Myocyte (in vitro differentiated cells): ENCODE measurements at regions not wholly inside any gene's neighbourhood (a gene's known extent, or its start where the extent isn't known, plus 50 kb on each side); places are given as distances from the start of the nearest gene placed in this dataset.

Source experiments
- DNase-seq: peaks from one replicate; pipeline ENCODE4 v3.0.0-alpha.2; 2012; ENCODE audit warnings: low read depth

GRCh38 chr20:55784036-55784435 lies 221.3 kb downstream of the CBLN4 start:
- DNase-seq = no peak

- DNase-seq = no peak
These were observed 221.9 kb downstream of the CBLN4 start for GRCh38 chr20:55783381-55783780.

- DNase-seq = no peak
These were observed 222.4 kb downstream of the CBLN4 start for GRCh38 chr20:55782912-55783253.

- no peak for DNase-seq
These were observed 223.0 kb downstream of the CBLN4 start for GRCh38 chr20:55782224-55782911.

GRCh38 chr20:55778796-55779195 lies 226.5 kb downstream of the CBLN4 start:
- no peak for DNase-seq

GRCh38 chr20:55777641-55778040 lies 227.7 kb downstream of the CBLN4 start:
- DNase-seq = no peak

- no peak for DNase-seq
These were observed 229.1 kb downstream of the CBLN4 start for GRCh38 chr20:55776176-55776575.

GRCh38 chr20:55774628-55775027 lies 230.7 kb downstream of the CBLN4 start:
- DNase-seq = no peak

GRCh38 chr20:55761797-55762196 lies 243.5 kb downstream of the CBLN4 start:
- DNase-seq = no peak

GRCh38 chr20:55761100-55761499 lies 244.2 kb downstream of the CBLN4 start:
- DNase-seq = no peak

GRCh38 chr20:55760586-55760985 lies 244.7 kb downstream of the CBLN4 start:
- no peak for DNase-seq

GRCh38 chr20:55755861-55756260 lies 249.5 kb downstream of the CBLN4 start:
- no peak for DNase-seq

GRCh38 chr20:55755411-55755810 lies 249.9 kb downstream of the CBLN4 start:
- DNase-seq = no peak

- no peak for DNase-seq
These were observed 258.6 kb downstream of the CBLN4 start for GRCh38 chr20:55746723-55747122.

- DNase-seq = no peak
These were observed 259.5 kb downstream of the CBLN4 start for GRCh38 chr20:55745840-55746239.

- DNase-seq = no peak
These were observed 260.4 kb downstream of the CBLN4 start for GRCh38 chr20:55744896-55745295.

GRCh38 chr20:55741801-55742200 lies 263.5 kb downstream of the CBLN4 start:
- no peak for DNase-seq

- no peak for DNase-seq
These were observed 265.2 kb downstream of the CBLN4 start for GRCh38 chr20:55740076-55740475.

- DNase-seq = no peak
These were observed 275.0 kb downstream of the CBLN4 start for GRCh38 chr20:55730321-55730720.

- no peak for DNase-seq
These were observed 290.6 kb downstream of the CBLN4 start for GRCh38 chr20:55714736-55715135.

GRCh38 chr20:55714082-55714481 lies 291.2 kb downstream of the CBLN4 start:
- no peak for DNase-seq

- no peak for DNase-seq
These were observed 300.9 kb downstream of the CBLN4 start for GRCh38 chr20:55704458-55704857.

- DNase-seq = no peak
These were observed 303.9 kb downstream of the CBLN4 start for GRCh38 chr20:55701467-55701866.

GRCh38 chr20:55696520-55696919 lies 308.8 kb downstream of the CBLN4 start:
- no peak for DNase-seq
